ENCODE measurements at regions not wholly inside any gene's neighbourhood (a gene's known extent, or its start where the extent isn't known, plus 50 kb on each side); places are given as distances from the start of the nearest gene placed in this dataset.

DNA sequence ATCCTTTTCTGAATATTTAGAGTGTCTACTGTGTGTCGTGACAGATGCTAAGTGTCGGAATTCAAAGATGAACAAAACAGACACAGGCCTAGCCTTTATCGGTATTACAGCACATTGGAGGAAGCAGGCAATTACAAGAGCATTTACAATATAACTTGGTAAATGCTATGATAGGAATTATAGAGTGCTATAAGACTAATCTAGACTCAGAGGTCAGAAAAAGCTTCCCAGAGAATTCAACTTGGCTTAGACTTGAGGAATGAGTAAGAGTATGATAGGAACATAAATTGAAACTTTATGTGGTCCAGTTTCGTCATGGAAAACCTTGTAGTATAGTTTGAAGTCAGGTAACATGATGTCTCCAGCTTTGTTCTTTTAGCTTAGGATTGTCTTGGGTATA, 395.7 kb upstream of the FAT3 start:
- no peak overlapping the region for H3K4me3 ChIP-seq
- H3K27ac ChIP-seq, result no peak overlapping the region
- ATAC-seq (no peak), DNase-seq (no peak)
- in situ Hi-C loops (cut with MboI; ENCODE audit: low sequenced_read_pairs in 4 of 4) (no loop called here), intact Hi-C loops (cut with DNase I; ENCODE audit: low total_unique reads) (no loop called here)
- no peaks in the 10 kb centered on the region for H3K36me3 ChIP-seq
- no peaks in the 10 kb centered on the region for H3K9me3 ChIP-seq
- H3K27me3 ChIP-seq, result no peaks in the 10 kb centered on the region
- H3K4me1 ChIP-seq, result no peaks in the 10 kb centered on the region
- TF ChIP-seq, protein P1, sequence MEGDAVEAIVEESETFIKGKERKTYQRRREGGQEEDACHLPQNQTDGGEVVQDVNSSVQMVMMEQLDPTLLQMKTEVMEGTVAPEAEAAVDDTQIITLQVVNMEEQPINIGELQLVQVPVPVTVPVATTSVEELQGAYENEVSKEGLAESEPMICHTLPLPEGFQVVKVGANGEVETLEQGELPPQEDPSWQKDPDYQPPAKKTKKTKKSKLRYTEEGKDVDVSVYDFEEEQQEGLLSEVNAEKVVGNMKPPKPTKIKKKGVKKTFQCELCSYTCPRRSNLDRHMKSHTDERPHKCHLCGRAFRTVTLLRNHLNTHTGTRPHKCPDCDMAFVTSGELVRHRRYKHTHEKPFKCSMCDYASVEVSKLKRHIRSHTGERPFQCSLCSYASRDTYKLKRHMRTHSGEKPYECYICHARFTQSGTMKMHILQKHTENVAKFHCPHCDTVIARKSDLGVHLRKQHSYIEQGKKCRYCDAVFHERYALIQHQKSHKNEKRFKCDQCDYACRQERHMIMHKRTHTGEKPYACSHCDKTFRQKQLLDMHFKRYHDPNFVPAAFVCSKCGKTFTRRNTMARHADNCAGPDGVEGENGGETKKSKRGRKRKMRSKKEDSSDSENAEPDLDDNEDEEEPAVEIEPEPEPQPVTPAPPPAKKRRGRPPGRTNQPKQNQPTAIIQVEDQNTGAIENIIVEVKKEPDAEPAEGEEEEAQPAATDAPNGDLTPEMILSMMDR (IDR thresholded peaks at IDR 0.05 in 4 of 5, conservative IDR thresholded peaks at IDR 0.05 in 1 of 5), result no peak
- TF ChIP-seq POLR2A (IDR thresholded peaks at IDR 0.05), result no peak

DNA sequence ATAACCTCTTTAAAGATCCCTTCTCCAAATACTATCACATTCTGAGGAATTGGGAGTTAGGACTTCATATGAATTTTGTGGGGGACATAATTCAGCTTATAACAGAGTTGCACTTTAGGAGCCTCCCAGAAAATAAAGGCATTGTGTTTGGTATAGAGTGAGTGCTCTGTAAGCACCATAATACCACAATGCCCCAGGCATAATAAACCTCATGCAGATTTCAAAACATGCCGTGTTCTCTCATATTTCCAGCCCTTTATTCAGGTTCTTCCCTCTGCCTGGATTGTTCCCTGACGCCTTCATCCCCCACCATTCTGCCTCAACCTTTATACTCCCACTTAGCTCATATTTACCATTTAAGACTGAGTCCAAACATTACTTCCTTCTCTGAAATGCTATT, 398.8 kb upstream of the FAT3 start:
- DNase-seq (no peak), ATAC-seq (no peak)
- Histone ChIP-seq H3K36me3 (no peaks in the 10 kb centered on the region), H3K9me3 (no peaks in the 10 kb centered on the region), H3K4me1 (no peaks in the 10 kb centered on the region), H3K27me3 (no peaks in the 10 kb centered on the region), H3K27ac (no peak overlapping the region), H3K4me3 (no peak overlapping the region)
- in situ Hi-C loops (cut with MboI; ENCODE audit: low sequenced_read_pairs in 4 of 4), result no loop called here
- TF ChIP-seq POLR2A (IDR thresholded peaks at IDR 0.05), result no peak
- TF ChIP-seq, protein P1 (IDR thresholded peaks at IDR 0.05 in 4 of 5, conservative IDR thresholded peaks at IDR 0.05 in 1 of 5), result no peak
- intact Hi-C loops (cut with DNase I; ENCODE audit: low total_unique reads), result no loop called here

DNA sequence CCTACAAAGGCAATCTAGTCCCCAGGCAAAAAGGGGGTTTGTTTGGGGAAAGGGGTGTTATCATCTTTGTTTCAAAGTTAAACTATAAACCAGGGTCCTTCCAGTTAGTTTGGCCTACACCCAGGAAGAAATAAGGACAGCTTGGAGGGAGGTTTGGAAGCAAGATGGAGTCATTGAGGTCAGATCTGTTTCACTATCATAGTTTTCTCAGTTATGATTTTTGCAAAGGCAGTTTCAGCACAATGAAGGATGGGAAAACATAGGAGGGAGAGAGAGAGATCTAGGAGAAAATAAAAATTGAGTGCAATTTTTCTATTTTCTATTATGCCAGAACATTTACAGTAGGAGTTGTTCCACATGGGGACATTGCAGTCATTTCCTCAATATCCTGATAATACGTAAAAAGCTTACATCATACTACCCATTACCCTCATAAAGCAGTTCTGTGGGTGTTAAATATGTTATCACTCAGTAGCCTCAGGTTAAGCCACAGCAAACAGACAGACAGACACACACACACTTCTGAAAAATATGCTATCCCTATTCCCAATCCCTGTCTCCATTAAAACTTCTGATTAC, 401.3 kb upstream of the FAT3 start:
- Histone ChIP-seq H3K27ac (no peak overlapping the region), H3K4me1 (no peaks in the 10 kb centered on the region), H3K9me3 (no peaks in the 10 kb centered on the region), H3K4me3 (no peak overlapping the region), H3K27me3 (no peaks in the 10 kb centered on the region), H3K36me3 (no peaks in the 10 kb centered on the region)
- intact Hi-C loops (cut with DNase I; ENCODE audit: low total_unique reads), result no loop called here
- TF ChIP-seq POLR2A (IDR thresholded peaks at IDR 0.05), result no peak
- TF ChIP-seq, protein P1 (IDR thresholded peaks at IDR 0.05 in 4 of 5, conservative IDR thresholded peaks at IDR 0.05 in 1 of 5), result no peak
- in situ Hi-C loops (cut with MboI; ENCODE audit: low sequenced_read_pairs in 4 of 4), result no loop called here
- ATAC-seq (no peak), DNase-seq (no peak)

DNA sequence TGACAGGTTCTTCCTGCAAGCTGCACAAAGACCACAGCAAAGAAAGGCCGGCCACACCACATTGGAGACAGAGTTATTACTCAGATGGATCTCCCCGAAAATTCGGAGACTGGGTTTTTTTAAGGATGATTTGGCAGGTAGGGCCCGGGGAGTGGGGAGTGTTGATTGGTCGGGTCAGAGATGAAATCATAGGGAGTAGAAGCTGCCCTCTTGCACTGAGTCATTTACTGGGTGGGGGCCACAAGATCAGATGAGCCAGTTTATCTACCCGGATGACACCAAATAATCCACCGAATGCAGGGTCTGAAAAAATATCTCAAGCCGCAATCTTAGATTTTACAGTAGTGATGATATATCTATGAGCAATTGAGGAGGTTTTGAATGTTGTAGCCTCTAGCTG, 401.8 kb upstream of the FAT3 start:
- Histone ChIP-seq H3K27me3 (no peaks in the 10 kb centered on the region), H3K4me1 (no peaks in the 10 kb centered on the region), H3K36me3 (no peaks in the 10 kb centered on the region), H3K9me3 (no peaks in the 10 kb centered on the region), H3K27ac (no peak overlapping the region), H3K4me3 (no peak overlapping the region)
- no peak for ATAC-seq
- no peak for DNase-seq
- intact Hi-C loops (cut with DNase I; ENCODE audit: low total_unique reads), result no loop called here
- TF ChIP-seq, protein P1 (IDR thresholded peaks at IDR 0.05 in 4 of 5, conservative IDR thresholded peaks at IDR 0.05 in 1 of 5), result no peak
- no peak for TF ChIP-seq POLR2A (IDR thresholded peaks at IDR 0.05)
- in situ Hi-C loops (cut with MboI; ENCODE audit: low sequenced_read_pairs in 4 of 4), result no loop called here

DNA sequence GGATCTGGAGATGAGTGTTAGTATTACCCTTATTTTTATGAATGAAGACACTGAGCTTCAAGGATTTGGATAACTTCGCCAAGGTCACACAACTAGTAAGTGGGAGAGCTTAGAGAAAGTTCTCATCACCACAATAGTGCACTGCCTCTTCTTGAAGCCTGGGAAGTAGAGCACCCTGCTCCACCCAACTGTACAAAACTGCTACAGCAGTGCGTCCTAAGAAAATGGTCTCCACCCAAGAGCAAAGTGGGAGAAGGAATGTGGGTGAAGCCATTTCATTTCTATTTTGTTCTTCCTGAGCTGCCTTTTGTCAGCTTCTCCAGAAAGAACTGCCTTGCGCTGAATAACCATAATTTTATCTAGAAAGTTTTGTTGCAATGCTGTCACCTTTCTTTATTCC, 403.9 kb upstream of the FAT3 start:
- Histone ChIP-seq H3K27ac (no peak overlapping the region), H3K4me3 (no peak overlapping the region), H3K36me3 (no peaks in the 10 kb centered on the region), H3K9me3 (no peaks in the 10 kb centered on the region), H3K27me3 (no peaks in the 10 kb centered on the region), H3K4me1 (no peaks in the 10 kb centered on the region)
- ATAC-seq, result no peak
- no peak for DNase-seq
- in situ Hi-C loops (cut with MboI; ENCODE audit: low sequenced_read_pairs in 4 of 4) (no loop called here), intact Hi-C loops (cut with DNase I; ENCODE audit: low total_unique reads) (no loop called here)
- TF ChIP-seq, protein P1 (IDR thresholded peaks at IDR 0.05 in 4 of 5, conservative IDR thresholded peaks at IDR 0.05 in 1 of 5), result no peak
- no peak for TF ChIP-seq POLR2A (IDR thresholded peaks at IDR 0.05)
